Karpas-422 (cell line): ENCODE measurements at regions not wholly inside any gene's neighbourhood (a gene's known extent, or its start where the extent isn't known, plus 50 kb on each side); places are given as distances from the start of the nearest gene placed in this dataset.

Experiments
- DNase-seq: peaks from one replicate; pipeline ENCODE4 v3.0.0-alpha.2; 2015
- H2AFZ ChIP-seq: fragments of 200-600 bp; sonication (generic); 2 replicates; pipeline ENCODE4 v1.6.1; 2014; ENCODE audit warnings: antibody characterized with exemption, low read length, mixed read lengths
- H3K27ac ChIP-seq: fragments of 200-600 bp; sonication (generic); 2 replicates; pipeline ENCODE4 v1.5.1; 2014; ENCODE audit warnings: mild to moderate bottlenecking, low read length, moderate library complexity
- H3K27me3 ChIP-seq: fragments of 200-600 bp; sonication (generic); 2 replicates; pipeline ENCODE4 v1.6.1; 2014; ENCODE audit warnings: low read length, mixed read lengths
- H3K36me3 ChIP-seq: fragments of 200-600 bp; sonication (generic); 2 replicates; pipeline ENCODE4 v1.6.1; 2014; ENCODE audit warnings: low read length, mixed read lengths; ENCODE audit not compliant: insufficient read depth
- H3K4me1 ChIP-seq: fragments of 200-600 bp; sonication (generic); 2 replicates; pipeline ENCODE4 v1.6.1; 2014; ENCODE audit warnings: mild to moderate bottlenecking, low read length, mixed read lengths
- H3K4me2 ChIP-seq: fragments of 200-600 bp; sonication (generic); 2 replicates; pipeline ENCODE4 v1.6.1; 2014; ENCODE audit warnings: low read length, low read depth, mild to moderate bottlenecking; ENCODE audit not compliant: poor library complexity, severe bottlenecking
- H3K4me3 ChIP-seq: fragments of 200-600 bp; sonication (generic); 2 replicates; pipeline ENCODE4 v1.5.1; 2014; ENCODE audit warnings: mild to moderate bottlenecking, antibody characterized with exemption, low read length, mixed read lengths
- H3K79me2 ChIP-seq: fragments of 200-600 bp; sonication (generic); 2 replicates; pipeline ENCODE4 v1.6.1; 2014; ENCODE audit warnings: mild to moderate bottlenecking, low read length, mixed read lengths
- H3K9ac ChIP-seq: fragments of 200-600 bp; sonication (generic); 2 replicates; pipeline ENCODE4 v1.6.0; 2014; ENCODE audit warnings: low read length
- H3K9me2 ChIP-seq: fragments of 200-600 bp; sonication (generic), shearing (Covaris generic); replicated peaks from 2 replicates; pipeline ENCODE4 v1.6.0; 2014; ENCODE audit warnings: mild to moderate bottlenecking, low read length, moderate library complexity; ENCODE audit not compliant: insufficient read depth
- H3K9me3 ChIP-seq: fragments of 300-700, 200-600 bp; sonication (generic); 2 replicates; pipeline ENCODE4 v1.6.1; 2014; ENCODE audit warnings: low read length, mixed read lengths
- H4K20me1 ChIP-seq: fragments of 200-600 bp; sonication (generic); 2 replicates; pipeline ENCODE4 v1.6.1; 2014; ENCODE audit warnings: mild to moderate bottlenecking, antibody characterized with exemption, low read length, low read depth; ENCODE audit not compliant: insufficient read depth

DNA sequence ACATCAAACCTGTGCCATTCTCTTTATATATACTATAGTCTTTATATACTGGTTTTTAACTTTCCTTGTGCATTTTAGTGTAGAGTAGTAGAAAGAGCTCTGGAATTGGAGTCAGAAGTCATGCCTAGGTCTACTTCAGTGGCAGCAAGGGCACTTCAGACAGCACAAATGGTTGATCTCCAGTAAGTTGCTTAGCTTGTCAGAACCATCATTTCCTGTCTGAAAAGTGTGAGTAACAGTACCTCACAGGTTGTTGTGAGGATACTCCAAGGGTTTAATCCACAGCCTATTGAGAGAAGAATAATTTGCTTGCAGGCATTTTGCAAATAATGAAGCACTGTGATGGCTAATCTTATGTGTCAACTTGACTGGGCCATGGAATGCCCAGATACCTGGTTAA lies 95.8 kb upstream of the NR4A3 start:
- Histone ChIP-seq H2AFZ (no peak overlapping the region), H3K9ac (no peak overlapping the region), H3K9me2 (no peaks in the 10 kb centered on the region), H3K4me3 (no peak overlapping the region), H3K4me1 (no peaks in the 10 kb centered on the region), H4K20me1 (no peaks in the 10 kb centered on the region), H3K79me2 (no peaks in the 10 kb centered on the region), H3K27me3 (no peaks in the 10 kb centered on the region), H3K9me3 (no peaks in the 10 kb centered on the region), H3K36me3 (no peaks in the 10 kb centered on the region), H3K4me2 (no peak overlapping the region), H3K27ac (no peak overlapping the region)
- no peak for DNase-seq

DNA sequence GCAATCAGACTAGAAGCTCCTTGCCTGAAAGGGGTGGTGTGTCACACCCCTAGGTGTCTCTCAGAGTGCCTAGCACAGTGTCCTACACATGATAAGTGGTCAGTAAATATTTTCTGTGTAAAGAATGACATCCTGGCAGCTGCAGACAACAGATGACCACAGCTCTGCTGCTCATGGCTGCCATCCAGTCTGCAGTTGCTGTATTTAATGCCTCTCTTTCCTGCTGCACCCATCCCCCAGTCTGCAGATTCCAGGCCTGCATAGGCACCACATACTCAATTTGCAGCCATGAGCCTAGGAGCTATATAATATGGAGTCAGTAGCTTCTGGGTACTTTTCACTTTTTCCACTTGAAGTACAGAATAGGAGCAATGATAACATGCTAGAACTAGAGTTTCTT lies 94.9 kb upstream of the NR4A3 start:
- no peak overlapping the region for H3K27ac ChIP-seq
- no peaks in the 10 kb centered on the region for H3K27me3 ChIP-seq
- no peaks in the 10 kb centered on the region for H3K4me1 ChIP-seq
- H3K9ac ChIP-seq: no peak overlapping the region
- H3K9me3 ChIP-seq: no peaks in the 10 kb centered on the region
- no peak overlapping the region for H3K4me3 ChIP-seq
- no peaks in the 10 kb centered on the region for H3K36me3 ChIP-seq
- H3K9me2 ChIP-seq: no peaks in the 10 kb centered on the region
- no peaks in the 10 kb centered on the region for H3K79me2 ChIP-seq
- DNase-seq: no peak
- H3K4me2 ChIP-seq: no peak overlapping the region
- no peaks in the 10 kb centered on the region for H4K20me1 ChIP-seq
- no peak overlapping the region for H2AFZ ChIP-seq

DNA sequence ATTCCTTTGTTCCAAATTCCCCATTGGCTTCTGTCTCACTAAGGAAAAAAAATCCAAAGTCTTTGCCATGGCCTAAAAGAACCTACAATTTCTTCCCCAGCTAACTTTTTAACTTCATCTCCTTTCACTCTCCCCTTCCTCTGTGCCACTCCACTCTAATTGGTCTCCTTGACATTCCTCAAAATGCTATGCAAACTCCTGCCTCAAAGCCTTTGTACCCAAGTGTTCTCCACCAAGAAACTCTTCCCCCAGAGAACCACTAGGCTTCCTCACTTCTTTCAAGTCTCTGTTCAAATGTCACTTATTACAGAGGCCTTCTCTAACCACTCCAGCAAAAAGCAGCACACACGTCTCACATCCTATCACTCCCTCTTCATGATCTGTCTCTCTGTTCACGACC lies 91.6 kb upstream of the NR4A3 start:
- 0 out of 2 replicates have a peak, but pooled peaks cover 2% of the 10 kb centered on the region for H3K27me3 ChIP-seq
- no peaks in the 10 kb centered on the region for H3K9me3 ChIP-seq
- H3K9me2 ChIP-seq: no peaks in the 10 kb centered on the region
- H2AFZ ChIP-seq: no peak overlapping the region
- no peaks in the 10 kb centered on the region for H3K4me1 ChIP-seq
- no peak overlapping the region for H3K4me2 ChIP-seq
- H3K36me3 ChIP-seq: no peaks in the 10 kb centered on the region
- DNase-seq: no peak
- H3K9ac ChIP-seq: no peak overlapping the region
- no peak overlapping the region for H3K27ac ChIP-seq
- H3K4me3 ChIP-seq: no peak overlapping the region
- no peaks in the 10 kb centered on the region for H4K20me1 ChIP-seq
- H3K79me2 ChIP-seq: no peaks in the 10 kb centered on the region

DNA sequence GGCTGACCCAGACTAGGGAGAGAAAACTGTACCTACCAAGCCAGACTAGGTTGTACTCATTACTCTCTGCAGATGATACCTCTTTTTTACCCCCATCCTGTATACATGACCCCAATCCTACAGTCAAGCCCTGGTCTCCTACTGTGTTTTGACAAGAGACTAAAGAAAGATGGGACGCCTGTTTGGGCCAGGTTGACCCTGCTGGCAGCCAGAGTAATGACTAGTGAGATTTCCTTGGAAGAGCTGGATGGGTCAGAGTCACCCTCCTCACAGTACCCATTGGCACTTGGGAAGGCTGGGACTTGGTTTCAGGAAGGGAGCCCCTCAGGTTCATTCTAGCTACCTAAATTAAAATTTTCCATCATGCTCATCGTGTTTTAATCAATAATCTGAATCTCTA lies 89.7 kb upstream of the NR4A3 start:
- Histone ChIP-seq H3K36me3 (no peaks in the 10 kb centered on the region), H2AFZ (no peak overlapping the region), H3K4me2 (no peak overlapping the region), H3K27ac (no peak overlapping the region), H3K4me3 (no peak overlapping the region), H4K20me1 (no peaks in the 10 kb centered on the region), H3K27me3 (0 out of 2 replicates have a peak, but pooled peaks cover 2% of the 10 kb centered on the region), H3K4me1 (no peaks in the 10 kb centered on the region), H3K9ac (no peak overlapping the region), H3K9me3 (no peaks in the 10 kb centered on the region), H3K9me2 (no peaks in the 10 kb centered on the region), H3K79me2 (no peaks in the 10 kb centered on the region)
- no peak for DNase-seq

DNA sequence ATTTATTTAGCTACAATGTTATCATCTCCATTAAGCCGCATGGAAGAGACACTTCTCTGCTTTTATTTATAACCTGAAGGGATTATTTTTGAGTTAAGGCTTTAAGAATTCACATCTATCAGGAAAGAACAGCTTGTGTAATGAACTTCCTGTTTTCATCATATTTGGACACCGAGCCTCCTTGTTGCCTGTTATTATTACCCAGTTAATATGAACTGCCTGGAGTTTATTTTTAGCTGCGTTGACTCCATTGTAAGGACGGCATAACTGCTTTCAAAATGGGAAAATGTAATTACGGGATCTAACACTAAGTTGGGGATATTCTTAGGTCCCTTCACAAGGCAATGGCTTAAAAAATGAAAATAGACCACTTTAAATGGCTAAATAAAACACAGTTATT lies 89.0 kb upstream of the NR4A3 start:
- DNase-seq: no peak
- Histone ChIP-seq H3K4me3 (no peak overlapping the region), H3K27ac (no peak overlapping the region), H3K9me3 (no peaks in the 10 kb centered on the region), H3K79me2 (no peaks in the 10 kb centered on the region), H3K9me2 (no peaks in the 10 kb centered on the region), H3K27me3 (0 out of 2 replicates have a peak, but pooled peaks cover 2% of the 10 kb centered on the region), H3K4me1 (no peaks in the 10 kb centered on the region), H3K36me3 (no peaks in the 10 kb centered on the region), H2AFZ (no peak overlapping the region), H4K20me1 (no peaks in the 10 kb centered on the region), H3K4me2 (no peak overlapping the region), H3K9ac (no peak overlapping the region)

DNA sequence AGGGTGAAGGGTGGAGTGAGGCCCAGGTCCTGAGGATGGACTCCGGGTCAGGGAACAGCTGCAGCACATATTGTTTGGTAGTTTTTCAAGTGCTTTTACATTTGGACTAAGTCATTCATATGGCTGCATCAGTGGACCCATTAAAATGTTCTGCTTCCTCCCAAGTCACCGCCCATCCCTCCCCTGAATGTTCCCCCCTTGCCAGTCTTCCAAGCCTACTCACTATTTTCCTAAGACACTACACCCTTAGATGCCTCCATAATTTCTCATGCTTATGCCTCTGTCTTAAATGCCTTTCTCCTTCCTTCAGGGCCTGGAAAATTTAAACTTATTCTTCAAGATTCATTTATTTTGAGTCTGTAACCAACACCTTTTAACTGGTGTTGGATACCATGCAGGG lies 86.6 kb upstream of the NR4A3 start:
- no peaks in the 10 kb centered on the region for H3K9me3 ChIP-seq
- H3K9ac ChIP-seq: no peak overlapping the region
- no peaks in the 10 kb centered on the region for H3K79me2 ChIP-seq
- no peaks in the 10 kb centered on the region for H3K4me1 ChIP-seq
- H4K20me1 ChIP-seq: no peaks in the 10 kb centered on the region
- H3K36me3 ChIP-seq: no peaks in the 10 kb centered on the region
- H3K27me3 ChIP-seq: 0 out of 2 replicates have a peak, but pooled peaks cover 2% of the 10 kb centered on the region
- no peak overlapping the region for H2AFZ ChIP-seq
- no peak overlapping the region for H3K4me3 ChIP-seq
- H3K4me2 ChIP-seq: no peak overlapping the region
- DNase-seq: no peak
- no peaks in the 10 kb centered on the region for H3K9me2 ChIP-seq
- no peak overlapping the region for H3K27ac ChIP-seq

DNA sequence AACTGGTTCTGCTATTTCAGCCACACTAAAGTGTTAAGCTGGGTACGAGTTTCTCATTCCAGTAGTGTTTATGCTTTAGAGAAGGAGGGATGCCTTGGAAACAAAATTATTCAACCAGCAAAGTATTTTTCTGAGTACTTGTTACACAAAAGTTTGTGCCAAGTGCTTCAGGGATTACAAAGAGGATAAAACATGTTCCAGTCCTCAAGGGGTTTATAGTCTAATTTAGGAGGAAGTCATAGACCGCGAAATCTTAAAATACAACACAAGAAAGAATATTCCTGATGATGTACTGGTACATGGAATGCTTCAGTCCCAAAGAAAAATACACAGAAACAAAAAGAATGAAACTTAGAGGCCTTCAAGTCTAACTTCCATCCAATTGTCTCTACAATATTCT lies 85.4 kb upstream of the NR4A3 start:
- Histone ChIP-seq H3K4me3 (no peak overlapping the region), H3K36me3 (no peaks in the 10 kb centered on the region), H3K9me3 (no peaks in the 10 kb centered on the region), H3K27ac (no peak overlapping the region), H3K9ac (no peak overlapping the region), H3K4me2 (no peak overlapping the region), H3K79me2 (no peaks in the 10 kb centered on the region), H3K9me2 (no peaks in the 10 kb centered on the region), H3K4me1 (no peaks in the 10 kb centered on the region), H2AFZ (no peak overlapping the region), H3K27me3 (0 out of 2 replicates have a peak, but pooled peaks cover 2% of the 10 kb centered on the region), H4K20me1 (no peaks in the 10 kb centered on the region)
- no peak for DNase-seq

DNA sequence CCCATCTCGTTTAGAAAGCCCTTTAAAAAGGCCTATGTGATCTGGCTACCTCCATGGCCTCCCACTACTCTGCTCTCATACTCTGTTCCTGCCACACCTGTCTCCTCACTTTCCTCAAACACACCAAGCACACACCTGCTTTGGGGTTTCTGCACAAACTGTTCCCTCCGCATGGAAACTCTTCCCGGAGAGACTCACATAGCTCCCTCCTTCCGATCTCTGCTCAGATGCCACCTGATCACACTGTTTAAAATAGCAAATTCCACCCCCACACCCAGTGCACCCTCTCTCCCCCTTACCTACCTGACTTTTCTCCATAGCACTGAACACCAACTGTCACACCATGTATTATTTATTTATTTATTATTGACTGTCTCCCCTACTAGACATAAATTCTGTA lies 84.0 kb upstream of the NR4A3 start:
- Histone ChIP-seq H4K20me1 (no peaks in the 10 kb centered on the region), H3K27ac (no peak overlapping the region), H3K9me2 (no peaks in the 10 kb centered on the region), H2AFZ (no peak overlapping the region), H3K27me3 (0 out of 2 replicates have a peak, but pooled peaks cover 2% of the 10 kb centered on the region), H3K9ac (no peak overlapping the region), H3K4me2 (no peak overlapping the region), H3K4me3 (no peak overlapping the region), H3K79me2 (no peaks in the 10 kb centered on the region), H3K36me3 (no peaks in the 10 kb centered on the region), H3K9me3 (no peaks in the 10 kb centered on the region), H3K4me1 (no peaks in the 10 kb centered on the region)
- no peak for DNase-seq

DNA sequence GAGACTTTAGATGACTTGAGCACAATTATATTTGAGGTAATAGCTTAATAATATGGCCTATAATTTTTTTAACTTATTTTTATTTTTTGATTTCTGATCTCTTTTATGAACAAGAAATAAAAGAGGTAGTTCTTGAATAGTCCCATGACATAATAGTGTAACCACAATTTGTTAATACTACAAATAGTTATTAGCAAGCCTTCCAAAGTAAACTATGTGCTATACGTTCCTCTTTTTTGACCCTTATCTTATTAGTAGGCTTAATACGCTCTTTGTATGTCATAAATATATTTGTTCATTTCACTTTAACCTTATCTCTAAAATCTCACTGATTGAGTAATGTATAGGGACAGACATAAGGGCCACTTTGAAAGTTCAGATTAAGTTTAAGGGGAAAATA lies 78.7 kb upstream of the NR4A3 start:
- H3K27me3 ChIP-seq: no peaks in the 10 kb centered on the region
- H3K9me3 ChIP-seq: no peaks in the 10 kb centered on the region
- H3K4me1 ChIP-seq: no peaks in the 10 kb centered on the region
- H3K27ac ChIP-seq: no peak overlapping the region
- H3K4me2 ChIP-seq: no peak overlapping the region
- DNase-seq: no peak
- no peaks in the 10 kb centered on the region for H3K9me2 ChIP-seq
- H3K9ac ChIP-seq: no peak overlapping the region
- H3K36me3 ChIP-seq: no peaks in the 10 kb centered on the region
- no peaks in the 10 kb centered on the region for H4K20me1 ChIP-seq
- no peak overlapping the region for H2AFZ ChIP-seq
- no peaks in the 10 kb centered on the region for H3K79me2 ChIP-seq
- no peak overlapping the region for H3K4me3 ChIP-seq
